Thyroid gland (tissue), 4 donors: ENCODE measurements at regions not wholly inside any gene's neighbourhood (a gene's known extent, or its start where the extent isn't known, plus 50 kb on each side); places are given as distances from the start of the nearest gene placed in this dataset.

ENCODE experiments used
- DNase-seq, 2 donors: peaks; one replicate each; pipeline ENCODE4 v3.0.0-alpha.2; 2019
- H3K27ac ChIP-seq, 3 donors: fragments of 200-600 bp; sonication (generic); 1 replicate in 2 of 3; 2 replicates in 1 of 3; pipeline ENCODE4 v1.5.1; 2016 to 2019; ENCODE audit warnings: mild to moderate bottlenecking in 1 of 3, moderate library complexity in 1 of 3
- H3K27me3 ChIP-seq: fragments of 200-600 bp; sonication (generic); one replicate; pipeline ENCODE4 v1.5.1; 2019
- H3K36me3 ChIP-seq, 2 donors: fragments of 200-600 bp; sonication (generic); one replicate each; pipeline ENCODE4 v1.5.1; 2016 to 2019
- H3K4me1 ChIP-seq, 2 donors: fragments of 200-600 bp; sonication (generic); one replicate each; pipeline ENCODE4 v1.5.1; 2017 to 2019
- H3K4me3 ChIP-seq, 3 donors: fragments of 200-600 bp; sonication (generic); replicated peaks in 1 of 3; 1 replicate in 2 of 3; 2 replicates in 1 of 3; pipeline ENCODE4 v1.5.1; 2016; ENCODE audit warnings: mild to moderate bottlenecking in 1 of 3
- H3K9me3 ChIP-seq: fragments of 200-600 bp; sonication (generic); one replicate; pipeline ENCODE4 v1.5.1; 2017
- CTCF ChIP-seq, 6 experiments: fragments of 200-600 bp in 3 of 6; fragments of 450-650 bp in 3 of 6; sonication (generic) in 3 of 6; IDR thresholded peaks; one replicate each; pipeline ENCODE4 v1.5.1; 2016 to 2019; ENCODE audit warnings: antibody characterized with exemption in 6 of 6, mild to moderate bottlenecking in 2 of 6, inconsistent platforms in 1 of 6, moderate library complexity in 1 of 6
- POLR2A ChIP-seq, 2 donors: fragments of 450-650 bp; IDR thresholded peaks; one replicate each; pipeline ENCODE4 v1.6.1; 2017; ENCODE audit warnings: antibody characterized with exemption in 2 of 2, mild to moderate bottlenecking in 2 of 2, moderate library complexity in 1 of 2
- WGBS, 2 donors: methylation state at CpG; one replicate each; pipeline ENCODE4 v1.1.5; 2017; 5-methylcytosine and 5-hydroxymethylcytosine counted together
- intact Hi-C: fragments of 100-400 bp; cut with DNase I; formaldehyde crosslinking; loops from one replicate; pipeline ENCODE4 v1.15.1; 2023

DNA sequence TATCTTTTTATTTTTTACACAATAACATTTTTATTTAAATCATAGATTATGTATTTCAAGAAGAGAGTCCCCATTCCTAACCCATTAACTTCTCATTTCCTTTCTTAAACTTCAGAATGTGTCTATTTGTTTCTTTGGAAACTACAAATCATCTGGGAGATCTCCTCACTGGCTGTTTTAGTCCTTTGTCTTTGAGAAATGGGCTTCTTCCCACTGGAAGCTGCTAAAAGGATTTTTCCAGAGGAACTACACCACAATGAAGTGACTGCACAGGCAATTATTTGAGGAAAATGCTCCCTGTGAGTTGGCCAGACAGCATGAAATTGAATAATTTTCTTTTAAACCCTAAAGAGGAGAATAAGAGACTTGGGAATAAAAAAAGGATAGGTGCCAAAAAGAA, 119.1 kb downstream of the TENT5A start:
- Histone ChIP-seq H3K9me3 (no peaks in the 10 kb centered on the region), H3K27ac (no peak overlapping the region), H3K4me1 (no peaks in the 10 kb centered on the region), H3K4me3 (no peak overlapping the region), H3K36me3 (no peaks in the 10 kb centered on the region), H3K27me3 (no peaks in the 10 kb centered on the region)
- TF ChIP-seq CTCF (IDR thresholded peaks at IDR 0.05) (no peak), POLR2A (IDR thresholded peaks at IDR 0.05) (no peak)
- DNase-seq, result no peak
- intact Hi-C loops, result no loop called here

DNA sequence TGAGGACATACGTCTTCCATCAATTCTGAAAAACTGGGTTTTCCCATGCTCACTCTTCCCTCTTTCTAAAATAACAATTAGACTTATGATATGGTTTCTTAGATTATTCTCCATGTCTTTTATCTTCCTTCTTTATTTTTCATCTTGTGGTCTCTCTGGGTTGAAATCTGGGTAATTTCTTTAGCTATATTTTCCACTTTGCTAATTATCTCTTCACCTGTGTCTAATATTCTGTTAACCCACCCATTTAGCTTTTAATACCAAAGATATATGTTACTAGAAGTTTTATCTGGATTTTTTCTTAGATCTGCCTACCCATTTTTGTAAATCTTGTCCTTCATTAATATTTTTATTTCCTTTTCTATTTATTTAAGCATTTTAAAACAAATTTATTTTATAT, 121.8 kb downstream of the TENT5A start:
- H3K27me3 ChIP-seq, result no peaks in the 10 kb centered on the region
- intact Hi-C loops, result no loop called here
- no peaks in the 10 kb centered on the region for H3K36me3 ChIP-seq
- no peaks in the 10 kb centered on the region for H3K9me3 ChIP-seq
- H3K4me1 ChIP-seq, result no peaks in the 10 kb centered on the region
- no peak overlapping the region for H3K4me3 ChIP-seq
- WGBS, 2 donors, result 82 to 93% methylated on average over 1 of the region's 1 CpG
- no peak for DNase-seq
- TF ChIP-seq CTCF (IDR thresholded peaks at IDR 0.05) (no peak), POLR2A (IDR thresholded peaks at IDR 0.05) (no peak)
- no peak overlapping the region for H3K27ac ChIP-seq

- H3K27me3 ChIP-seq, result no peaks in the 10 kb centered on the region
- intact Hi-C loops, result no loop called here
- no peak for TF ChIP-seq CTCF (IDR thresholded peaks at IDR 0.05)
- no peak for TF ChIP-seq POLR2A (IDR thresholded peaks at IDR 0.05)
- no peaks in the 10 kb centered on the region for H3K36me3 ChIP-seq
- H3K9me3 ChIP-seq, result no peaks in the 10 kb centered on the region
- WGBS, 2 donors, result 81 to 91% methylated on average over 1 of the region's 1 CpG
- no peak overlapping the region for H3K4me3 ChIP-seq
- H3K27ac ChIP-seq, result no peak overlapping the region
- no peak for DNase-seq
- no peaks in the 10 kb centered on the region for H3K4me1 ChIP-seq
Measured at GRCh38 chr6:81625216-81625615, 127.3 kb downstream of the TENT5A start.

DNA sequence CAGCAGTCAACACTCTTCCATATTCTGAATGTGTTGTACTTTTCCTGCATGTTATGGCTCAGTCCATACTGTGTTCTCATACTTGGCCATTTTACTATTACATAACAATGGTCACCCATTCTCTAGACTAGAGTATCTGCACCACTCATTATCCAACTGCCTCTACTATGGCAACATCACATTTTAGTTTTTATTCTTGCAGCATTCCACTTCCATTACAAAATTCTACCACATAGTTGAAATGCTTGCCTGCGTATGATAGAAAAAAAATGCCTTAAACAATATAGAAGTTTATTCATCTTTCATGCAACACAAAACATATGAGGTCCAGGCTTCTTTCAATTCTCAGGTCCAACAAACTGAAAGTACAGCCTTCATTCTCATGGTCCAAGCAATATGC, 128.0 kb downstream of the TENT5A start:
- H3K27me3 ChIP-seq, result no peaks in the 10 kb centered on the region
- no peaks in the 10 kb centered on the region for H3K9me3 ChIP-seq
- TF ChIP-seq POLR2A (IDR thresholded peaks at IDR 0.05), result no peak
- TF ChIP-seq CTCF (IDR thresholded peaks at IDR 0.05), result no peak
- no peaks in the 10 kb centered on the region for H3K36me3 ChIP-seq
- no peak for DNase-seq
- H3K4me3 ChIP-seq, result no peak overlapping the region
- H3K27ac ChIP-seq, result no peak overlapping the region
- no peaks in the 10 kb centered on the region for H3K4me1 ChIP-seq
- intact Hi-C loops, result no loop called here
- 45 to 93% methylated on average over 1 of the region's 1 CpG for WGBS, 2 donors

DNA sequence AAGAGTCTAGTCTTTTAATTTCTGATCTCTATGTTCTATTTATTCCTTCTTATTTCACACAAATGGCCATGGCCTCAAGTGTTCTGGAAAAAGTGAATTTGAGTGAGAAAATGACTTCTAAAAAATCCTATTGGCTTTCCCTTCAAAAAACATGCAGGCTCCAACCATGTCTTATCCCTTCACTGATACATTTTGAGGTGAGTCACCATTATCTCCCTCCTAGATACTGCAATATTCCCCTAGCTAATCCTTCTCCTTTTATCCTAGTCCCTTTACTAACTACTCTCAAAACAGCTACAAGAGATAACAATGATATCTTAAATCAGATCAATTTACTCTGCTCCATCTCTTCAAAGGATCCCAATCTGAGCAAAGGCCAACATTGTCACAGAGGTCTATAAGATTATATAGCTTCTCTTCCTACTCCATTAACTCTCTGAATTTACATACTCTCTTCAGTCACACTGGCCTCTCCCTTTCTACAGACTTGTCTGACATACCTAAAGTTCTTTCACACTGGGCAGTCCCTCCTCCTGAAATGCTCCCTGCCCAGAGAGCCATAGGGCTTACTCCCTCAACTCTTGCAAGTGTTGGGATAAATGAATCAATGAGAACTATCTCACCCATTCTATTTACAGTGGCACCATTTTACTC, 129.2 kb downstream of the TENT5A start:
- Histone ChIP-seq H3K27ac (no peak overlapping the region), H3K4me1 (no peaks in the 10 kb centered on the region), H3K9me3 (no peaks in the 10 kb centered on the region), H3K36me3 (no peaks in the 10 kb centered on the region), H3K4me3 (no peak overlapping the region), H3K27me3 (no peaks in the 10 kb centered on the region)
- TF ChIP-seq CTCF (IDR thresholded peaks at IDR 0.05) (no peak), POLR2A (IDR thresholded peaks at IDR 0.05) (no peak)
- no peak for DNase-seq
- intact Hi-C loops, result no loop called here
